ENCODE measurements at regions not wholly inside any gene's neighbourhood (a gene's known extent, or its start where the extent isn't known, plus 50 kb on each side); places are given as distances from the start of the nearest gene placed in this dataset.

DNA sequence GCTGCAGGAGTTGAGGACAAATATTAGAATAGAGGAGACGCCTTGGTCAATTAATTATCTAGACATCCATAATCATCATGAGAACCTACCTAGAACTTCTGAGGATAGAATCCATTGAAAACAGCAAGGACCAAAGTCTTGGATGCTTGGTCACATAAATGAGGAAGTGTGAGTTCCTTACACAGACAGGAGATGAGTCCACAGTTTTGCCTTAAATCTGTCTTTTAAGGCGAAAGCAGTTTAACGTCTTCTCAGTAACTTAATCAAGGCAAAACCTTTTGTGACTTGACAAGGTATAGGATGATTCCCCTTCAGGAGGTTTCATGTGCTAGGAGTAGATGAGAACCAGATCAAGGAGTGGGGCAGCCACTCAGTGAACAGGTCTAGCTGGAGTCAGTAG lies 1783.2 kb upstream of the CELF4 start:
- TF ChIP-seq POLR2AphosphoS5 (IDR thresholded peaks at IDR 0.05) (no peak), POLR2A (IDR thresholded peaks at IDR 0.05) (no peak), EP300 (IDR thresholded peaks at IDR 0.05) (no peak)
